GM18519 (cell line): ENCODE measurements at regions not wholly inside any gene's neighbourhood (a gene's known extent, or its start where the extent isn't known, plus 50 kb on each side); places are given as distances from the start of the nearest gene placed in this dataset.
A peak's percentile ranks its signal among the peaks of the same experiment; 100 is the strongest.
"Not testable (repeated sequence)": the region's sequence is repeated elsewhere in the genome, so short reads cannot be mapped to it uniquely, and the experiment has no call there.

Source experiments
- ATAC-seq: cut with Tn5 transposase; IDR thresholded peaks from one replicate; pipeline ENCODE4 v1.9.1; 2021; ENCODE audit warnings: mild to moderate bottlenecking, moderate library complexity; ENCODE audit not compliant: unreplicated experiment, low FRiP score

DNA sequence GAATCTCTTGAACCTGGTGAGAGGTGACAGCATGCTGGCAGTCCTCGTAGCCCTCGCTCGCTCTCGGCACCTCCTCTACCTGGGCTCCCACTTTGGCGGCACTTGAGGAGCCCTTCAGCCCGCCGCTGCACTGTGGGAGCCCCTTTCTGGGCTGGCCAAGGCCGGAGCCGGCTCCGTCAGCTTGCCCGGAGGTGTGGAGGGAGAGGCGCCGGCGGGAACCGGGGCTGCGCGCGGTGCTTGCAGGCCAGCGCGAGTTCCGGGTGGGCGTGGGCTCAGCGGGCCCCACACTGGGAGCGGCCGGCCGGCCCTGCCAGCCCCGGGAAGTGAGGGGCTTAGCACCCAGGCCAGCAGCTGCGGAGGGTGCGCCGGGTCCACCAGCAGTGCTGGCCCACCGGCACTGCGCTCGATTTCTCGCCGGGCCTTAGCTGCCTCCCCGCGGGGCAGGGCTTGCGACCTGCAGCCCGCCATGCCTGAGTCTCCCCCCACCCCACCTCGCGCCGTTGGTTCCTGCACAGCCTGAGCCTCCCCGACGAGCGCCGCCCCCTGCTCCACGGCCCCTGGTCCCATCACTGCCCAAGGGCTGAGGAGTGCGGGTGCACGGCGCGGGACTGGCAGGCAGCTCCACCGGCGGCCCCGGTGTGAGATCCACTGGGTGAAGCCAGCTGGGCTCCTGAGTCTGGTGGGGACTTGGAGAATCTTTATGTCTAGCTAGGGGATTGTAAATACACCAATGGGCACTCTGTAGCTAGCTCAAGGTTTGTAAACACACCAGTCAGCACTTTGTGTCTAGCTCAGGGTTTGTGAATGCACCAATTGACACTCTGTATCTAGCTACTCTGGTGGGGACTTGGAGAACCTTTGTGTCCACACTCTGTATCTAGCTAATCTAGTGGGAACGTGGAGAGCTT, 328.3 kb upstream of the KLF4 start:
- not testable (repeated sequence) for ATAC-seq

DNA sequence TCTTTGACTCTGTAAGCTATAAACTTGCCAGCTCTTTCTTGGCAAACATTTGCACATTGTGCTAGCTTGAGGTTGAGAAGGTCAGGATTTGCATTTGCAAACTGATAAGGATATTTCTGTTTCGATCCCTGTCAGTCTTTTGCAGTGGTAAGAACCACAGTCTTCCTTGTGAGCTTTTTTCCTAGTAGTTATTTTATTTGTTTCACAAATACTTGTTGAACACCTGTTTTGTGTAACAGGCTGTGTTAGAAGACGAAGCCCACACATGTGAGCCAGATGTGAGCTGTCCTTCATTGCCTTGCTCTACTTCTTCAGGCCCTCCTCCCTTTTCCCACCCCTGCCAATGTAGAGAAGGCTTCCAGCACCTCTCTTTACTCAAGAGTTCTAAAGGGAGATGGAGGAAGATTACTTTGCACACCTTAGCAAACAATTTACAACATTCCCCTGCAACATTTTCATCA, 327.0 kb upstream of the KLF4 start:
- ATAC-seq = peak; percentile 80

DNA sequence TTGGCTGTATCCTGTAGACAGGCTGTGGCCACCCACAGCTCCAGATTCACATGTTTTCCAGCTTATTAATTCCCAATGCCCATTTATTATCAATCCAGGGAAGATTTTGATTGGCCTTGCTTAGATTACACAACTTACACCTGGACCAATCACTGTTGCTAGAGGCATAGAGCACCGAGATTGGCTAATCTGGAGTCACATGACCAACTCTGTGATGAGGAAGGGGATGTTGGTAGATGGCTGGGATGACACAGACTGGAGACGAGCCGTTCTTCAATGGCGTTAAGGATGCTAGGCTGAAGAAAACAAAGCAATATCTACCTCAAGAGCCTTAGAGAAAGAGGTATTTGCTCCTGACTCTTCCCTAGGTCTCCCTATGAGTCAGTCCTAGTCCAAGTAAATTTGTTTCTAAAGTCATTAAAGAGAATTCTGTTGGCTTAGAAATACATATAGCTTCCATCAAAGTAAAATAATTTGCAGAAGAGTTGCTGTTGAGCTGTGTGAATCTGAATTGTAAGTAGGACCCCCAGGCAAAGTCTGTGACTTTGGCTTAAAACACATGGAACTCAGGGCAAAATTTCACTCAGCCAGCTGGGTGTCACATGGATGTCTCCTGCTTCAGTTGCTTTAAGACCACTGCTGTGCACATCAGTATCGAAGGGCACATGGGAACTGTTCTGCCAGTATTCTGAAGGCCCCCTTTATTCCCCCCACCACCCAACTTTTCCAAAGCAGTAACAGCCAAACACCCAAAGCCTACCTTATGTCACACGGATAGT, 326.4 kb upstream of the KLF4 start:
- ATAC-seq = peak; percentile 12

DNA sequence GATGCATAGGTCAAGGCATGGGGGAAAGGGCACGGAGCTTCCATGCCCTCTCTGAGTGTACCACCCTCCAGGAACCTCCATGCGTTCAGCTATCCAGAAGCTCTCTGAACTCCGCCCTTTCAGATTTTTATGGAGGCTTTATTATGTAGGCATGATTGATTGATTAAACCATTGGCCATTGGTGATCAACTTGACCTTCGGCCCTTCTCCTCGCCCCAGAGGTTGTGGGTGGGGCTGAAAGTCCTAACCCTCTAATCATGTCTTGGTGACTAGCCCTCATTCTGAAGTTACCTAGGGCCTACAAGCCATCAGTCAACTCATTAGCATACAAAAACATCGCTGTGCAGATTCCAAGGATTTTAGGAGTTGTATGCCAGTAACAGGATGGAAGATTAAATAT, 323.7 kb upstream of the KLF4 start:
- ATAC-seq = no peak

DNA sequence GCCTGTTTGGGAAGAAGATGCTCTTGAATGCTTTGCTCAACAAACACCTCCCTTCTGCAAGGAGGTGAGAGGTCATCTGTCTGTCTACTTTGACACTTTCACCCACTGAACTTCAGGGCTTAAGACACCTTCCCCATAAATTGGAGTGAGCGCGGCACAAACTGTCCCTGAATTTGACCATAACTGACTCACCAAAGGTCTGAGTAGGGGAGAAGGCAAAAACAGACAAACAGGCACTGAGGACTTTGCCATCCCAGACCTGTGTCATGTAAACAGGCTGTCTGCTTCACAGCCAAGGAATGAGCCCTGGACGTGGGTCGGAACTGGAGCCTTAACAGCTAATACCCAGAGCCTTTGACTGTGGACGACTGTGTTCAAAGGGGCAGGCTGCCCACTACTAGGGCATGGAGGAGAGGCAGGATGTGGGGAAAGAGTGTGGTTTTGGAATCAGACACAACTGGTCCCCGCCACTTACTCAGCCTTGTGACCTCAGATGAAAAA, 320.9 kb upstream of the KLF4 start:
- no peak for ATAC-seq

DNA sequence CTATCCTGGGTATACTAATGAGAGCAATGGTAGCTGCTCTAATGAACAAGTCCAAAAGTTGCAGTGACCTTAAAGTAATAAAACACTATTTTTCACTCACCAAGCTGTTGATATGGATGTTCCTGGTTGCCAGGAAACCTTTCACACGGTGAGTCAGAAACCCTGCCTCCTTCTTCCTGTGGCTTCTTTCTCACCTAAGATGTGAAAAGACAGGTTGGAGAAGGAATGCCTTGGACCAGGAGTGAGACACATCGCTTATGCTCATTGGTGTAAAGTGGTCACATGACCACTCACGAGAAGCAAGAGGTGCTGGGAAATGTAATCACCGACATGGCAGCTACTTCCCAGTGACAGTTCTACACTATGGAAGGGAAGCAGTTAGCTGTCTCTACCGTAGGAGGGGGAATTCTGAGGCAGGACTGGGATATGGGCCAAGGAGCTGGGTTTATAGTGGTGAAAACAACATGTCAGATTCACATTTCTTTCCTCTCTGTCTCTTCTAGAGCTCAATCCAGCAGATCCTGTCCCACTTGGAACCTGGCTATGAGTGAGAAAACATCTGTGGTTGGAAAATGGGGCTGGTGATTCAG, 320.4 kb upstream of the KLF4 start:
- ATAC-seq = no peak

DNA sequence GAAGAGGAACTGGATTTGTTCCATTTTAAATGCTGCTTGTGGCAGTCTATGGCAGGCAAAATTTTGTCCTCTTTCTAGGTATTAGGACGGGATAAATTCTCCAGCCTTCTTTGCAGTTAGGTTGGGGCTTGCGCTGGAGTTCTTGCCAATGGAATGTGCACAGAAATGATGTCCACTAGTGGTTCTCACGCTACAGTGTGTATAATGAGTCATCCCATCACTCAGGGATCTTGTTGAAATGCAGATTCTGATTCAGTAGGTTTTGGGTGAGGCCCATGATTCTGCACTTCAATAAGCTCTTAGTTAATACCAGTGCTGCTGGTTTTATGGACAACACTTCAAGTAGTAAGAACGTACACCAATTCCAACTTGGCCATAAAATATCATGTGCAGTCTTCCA, 317.6 kb upstream of the KLF4 start:
- no peak for ATAC-seq

DNA sequence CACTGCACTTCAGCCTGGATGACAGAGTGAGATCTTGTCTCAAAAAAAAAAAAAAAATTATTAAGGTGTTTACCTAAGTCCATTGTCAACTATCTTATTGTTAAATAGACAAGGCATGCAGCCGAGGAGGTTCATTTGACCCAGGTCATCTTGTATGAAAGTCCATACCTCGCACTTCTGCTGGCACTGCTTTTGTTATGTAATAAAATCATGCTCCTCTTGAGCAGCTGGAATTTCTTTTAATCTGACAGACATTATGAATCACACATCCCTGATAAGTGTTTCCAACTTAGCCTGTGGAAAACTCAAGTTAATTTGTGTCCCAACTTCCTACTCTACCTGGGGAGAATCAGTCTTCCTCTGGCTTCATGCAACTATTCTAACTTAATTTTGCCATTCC, 315.6 kb upstream of the KLF4 start:
- no peak for ATAC-seq

DNA sequence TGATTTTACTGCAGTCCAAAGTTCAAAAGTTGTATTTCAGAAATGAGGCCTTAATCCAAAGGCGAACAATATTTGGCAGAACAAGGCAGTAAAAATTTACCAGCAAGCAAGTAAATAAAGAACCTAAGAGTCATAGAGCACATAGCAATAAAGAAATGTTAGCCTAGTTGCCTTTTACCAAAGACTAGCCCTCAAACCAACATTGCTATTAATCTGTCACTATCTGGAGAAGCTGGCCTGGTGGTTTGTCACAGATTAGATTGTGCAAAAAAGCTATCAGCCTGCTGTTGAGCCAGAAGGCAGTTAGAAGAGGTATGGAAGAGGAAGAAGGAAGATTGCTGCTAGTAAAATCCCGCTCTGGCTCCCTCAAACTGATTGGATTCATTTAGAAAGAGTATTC, 304.7 kb upstream of the KLF4 start:
- ATAC-seq = no peak

DNA sequence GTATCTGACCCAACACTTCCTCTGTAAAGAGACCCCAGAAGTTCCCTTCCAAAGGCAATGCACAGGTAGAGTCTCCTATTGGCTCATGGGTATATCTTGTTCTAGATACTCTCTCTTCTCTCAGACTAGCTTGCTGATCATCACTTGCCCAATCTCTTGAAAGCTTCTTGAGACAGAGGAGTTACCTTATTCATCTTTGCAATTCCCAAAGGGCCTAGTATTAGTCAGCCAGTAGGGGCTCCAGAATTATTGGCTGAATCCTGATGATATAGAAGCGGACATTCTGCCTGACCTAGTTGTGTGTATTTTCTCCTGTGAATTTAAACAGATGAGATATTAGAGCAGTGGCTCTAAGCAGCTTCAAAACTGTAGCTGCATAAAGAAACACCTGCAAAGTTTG, 304.0 kb upstream of the KLF4 start:
- no peak for ATAC-seq

DNA sequence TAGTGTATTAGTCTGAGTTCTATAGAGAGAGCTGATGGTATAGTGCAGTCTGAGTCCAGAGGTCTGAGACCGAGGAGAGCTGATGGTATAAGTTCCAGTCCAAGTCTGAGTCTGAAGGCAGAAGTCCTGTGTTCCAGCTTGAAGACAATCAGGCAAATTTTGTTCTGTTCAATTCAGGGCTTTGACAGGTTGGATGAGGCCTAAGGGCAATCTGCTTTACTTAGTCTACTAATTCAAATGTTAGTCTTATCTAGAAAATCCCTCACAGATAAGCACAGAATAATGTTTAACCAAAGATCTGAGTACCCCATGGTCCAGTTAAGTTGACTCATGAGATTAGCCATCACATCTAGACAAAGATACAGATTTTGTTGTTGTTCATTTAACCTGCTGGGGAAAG, 303.0 kb upstream of the KLF4 start:
- no peak for ATAC-seq

DNA sequence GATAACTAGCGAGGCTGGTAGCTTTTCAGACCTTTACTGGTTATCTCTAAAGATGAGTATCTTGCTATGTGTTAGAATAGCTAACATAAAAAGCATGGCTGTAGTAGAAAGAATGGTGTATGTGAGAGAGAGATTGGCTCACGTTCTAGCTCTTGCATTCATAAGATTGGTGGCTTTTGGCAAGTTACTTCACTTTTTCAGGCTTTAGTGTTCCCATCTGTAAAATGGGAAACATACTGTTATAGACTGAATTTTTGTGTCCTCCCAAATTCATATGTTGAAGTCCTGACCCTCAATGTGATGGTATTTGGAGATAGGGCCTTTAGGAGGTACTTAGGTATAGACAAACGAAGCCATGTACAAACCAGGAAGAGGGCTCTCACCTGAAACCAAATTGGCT, 302.4 kb upstream of the KLF4 start:
- ATAC-seq = no peak

DNA sequence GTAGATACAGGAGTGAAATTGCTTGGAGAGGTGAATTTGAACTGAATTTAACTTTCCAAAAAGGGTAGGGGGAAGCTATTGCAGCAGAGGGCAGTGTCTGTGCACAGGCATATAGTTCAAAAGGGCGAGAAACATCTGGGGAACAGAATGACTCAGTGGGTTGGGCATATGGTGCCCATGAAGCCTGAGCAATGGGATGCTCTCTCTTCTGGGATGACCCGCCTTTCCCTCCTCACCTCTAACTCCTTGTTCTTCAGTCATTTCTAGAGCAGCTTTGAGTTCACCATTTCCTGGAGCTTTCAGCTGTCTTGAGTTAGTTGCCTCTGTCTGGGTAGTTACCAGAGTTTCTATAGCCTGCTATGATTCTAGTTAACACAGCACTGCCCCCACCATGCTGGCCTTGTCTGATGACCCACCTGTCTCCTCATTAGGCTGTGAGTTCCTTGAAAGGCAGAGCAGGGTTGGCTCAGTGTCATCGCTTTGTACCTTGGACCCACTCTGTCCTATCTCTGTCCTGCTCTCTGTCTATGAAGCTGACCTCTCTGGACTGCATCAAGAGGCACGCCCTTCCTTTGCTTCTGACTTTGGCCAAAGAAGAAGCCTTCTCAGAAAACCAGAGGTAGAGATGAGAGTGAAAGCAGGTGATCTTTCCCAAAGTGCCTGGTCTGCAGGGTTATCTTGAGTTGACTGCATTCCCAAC, 299.6 kb upstream of the KLF4 start:
- ATAC-seq = no peak

DNA sequence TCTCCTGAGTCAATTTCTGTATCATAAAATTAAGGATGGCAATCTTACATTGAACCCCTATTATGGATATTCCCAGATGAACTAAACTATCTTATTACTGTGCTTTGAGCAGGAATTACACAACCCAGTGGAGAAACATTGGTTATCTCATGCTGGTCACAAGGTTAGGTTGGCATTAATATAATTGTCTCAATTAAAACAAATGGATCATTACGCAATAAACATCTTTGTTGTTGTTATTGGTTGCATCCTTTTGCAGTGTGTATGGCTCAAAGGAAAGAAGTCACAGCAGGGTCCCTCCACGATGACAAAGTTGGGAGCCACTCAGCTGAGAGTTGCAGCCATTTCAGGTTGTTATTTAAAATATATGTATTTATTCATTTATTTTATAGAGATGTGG, 297.0 kb upstream of the KLF4 start:
- no peak for ATAC-seq

DNA sequence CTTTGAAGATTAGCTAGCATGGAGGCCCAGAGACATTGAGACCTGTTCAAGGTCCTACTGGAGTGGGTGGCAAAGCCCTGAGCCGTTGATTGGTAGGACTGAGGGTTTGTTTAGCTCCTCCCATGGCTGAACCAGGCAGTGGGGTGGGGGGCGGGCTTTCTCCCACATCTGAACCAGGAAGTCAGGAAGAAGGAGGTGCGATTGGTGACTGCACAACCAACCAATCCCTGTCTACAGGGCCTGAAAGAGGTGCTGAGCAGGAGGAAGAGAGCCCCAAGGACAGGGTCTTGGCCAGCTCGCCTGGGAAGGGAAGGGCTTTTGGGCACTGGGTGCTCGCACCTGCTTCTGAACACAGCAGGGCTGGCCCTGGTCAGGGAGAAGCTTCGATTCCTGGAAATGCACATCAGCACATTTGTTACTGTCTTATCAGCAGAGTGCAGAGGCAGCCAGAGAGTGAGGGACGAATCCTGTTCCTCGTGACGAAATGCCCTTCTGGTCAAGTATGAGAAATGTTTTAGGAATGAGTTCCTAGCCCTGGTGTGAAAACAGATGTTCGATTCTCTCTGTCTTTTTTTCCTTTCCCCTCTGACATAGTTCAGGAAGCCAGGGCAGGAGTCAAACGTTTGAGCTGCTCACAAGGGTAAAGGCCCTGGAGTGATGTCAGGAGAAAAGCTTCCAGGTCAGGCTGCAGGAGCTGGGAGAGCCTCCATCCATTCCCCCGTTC, 294.8 kb upstream of the KLF4 start:
- ATAC-seq = no peak

DNA sequence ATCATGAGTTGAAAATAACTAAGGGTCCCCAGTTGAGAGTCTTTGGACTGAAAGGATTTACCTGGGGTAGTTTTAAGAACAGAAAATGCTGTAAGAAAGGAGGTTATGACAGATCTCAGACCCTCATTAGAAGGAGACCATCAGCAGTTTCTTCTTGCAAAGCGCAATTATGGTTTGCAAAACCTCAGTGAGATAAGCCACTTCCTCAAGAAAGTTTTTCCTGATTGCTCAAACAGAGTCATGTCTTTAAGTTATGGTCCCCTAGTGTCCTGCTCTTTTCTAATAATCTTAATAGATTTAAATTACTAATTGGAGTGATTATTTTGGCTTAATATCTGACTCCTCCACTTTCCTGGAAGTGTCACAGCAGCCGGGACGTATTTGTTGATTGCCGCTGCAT, 293.2 kb upstream of the KLF4 start:
- ATAC-seq = no peak

DNA sequence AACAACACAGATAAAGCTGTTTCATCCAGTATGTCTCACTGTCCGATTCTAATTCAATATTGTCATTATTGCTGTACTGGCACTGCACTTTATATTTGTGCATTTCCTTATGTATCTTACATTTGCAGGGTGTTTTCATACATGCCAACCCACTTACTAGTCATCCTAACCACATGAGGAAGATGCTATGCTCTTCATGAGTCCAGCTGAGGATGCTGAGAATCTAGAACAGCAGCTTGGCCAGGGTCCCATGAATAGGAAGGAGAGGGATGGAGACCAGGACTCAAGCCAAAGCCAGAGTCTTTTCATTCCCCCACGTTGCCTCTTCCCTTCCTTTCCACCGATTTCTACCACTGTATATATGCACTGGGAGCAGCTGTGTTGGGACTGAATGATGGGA, 292.8 kb upstream of the KLF4 start:
- no peak for ATAC-seq

DNA sequence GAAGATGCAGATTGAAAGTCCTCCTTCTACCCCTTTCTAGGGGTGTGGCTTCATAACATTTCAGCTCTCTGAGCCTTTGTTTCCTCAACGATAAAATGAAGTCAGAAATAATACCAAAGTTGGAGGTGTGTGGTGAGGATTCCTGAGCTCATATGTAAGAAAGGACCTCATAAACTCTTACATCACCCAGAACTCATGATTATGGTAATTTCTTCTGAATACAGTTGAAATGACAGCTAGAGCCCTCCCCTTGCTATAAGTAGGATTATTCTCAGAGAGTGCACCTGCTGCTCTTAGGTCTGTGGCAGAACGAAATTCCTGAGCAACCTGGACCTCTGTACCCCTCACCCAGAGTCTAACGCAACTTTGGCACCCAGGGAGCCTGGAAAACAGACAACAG, 291.4 kb upstream of the KLF4 start:
- no peak for ATAC-seq

DNA sequence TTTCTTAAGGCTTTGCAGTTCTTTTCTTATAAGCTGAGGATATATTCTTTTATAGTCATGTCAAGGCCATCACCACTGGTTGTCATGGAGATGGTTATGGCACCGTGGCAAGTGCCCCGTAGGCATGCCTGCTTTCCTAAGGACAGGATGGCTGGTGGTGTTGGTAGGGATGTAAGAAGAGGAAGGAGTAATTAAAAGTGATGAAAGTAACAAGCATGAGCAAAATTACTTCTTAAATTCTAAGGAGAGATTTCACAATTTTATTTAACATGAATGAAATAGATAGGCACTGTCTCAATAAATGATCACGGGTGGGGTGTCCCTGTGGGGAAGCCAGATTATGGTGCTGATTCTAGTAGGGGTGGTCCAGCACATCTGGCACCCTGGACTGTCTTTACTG, 290.2 kb upstream of the KLF4 start:
- ATAC-seq = no peak

DNA sequence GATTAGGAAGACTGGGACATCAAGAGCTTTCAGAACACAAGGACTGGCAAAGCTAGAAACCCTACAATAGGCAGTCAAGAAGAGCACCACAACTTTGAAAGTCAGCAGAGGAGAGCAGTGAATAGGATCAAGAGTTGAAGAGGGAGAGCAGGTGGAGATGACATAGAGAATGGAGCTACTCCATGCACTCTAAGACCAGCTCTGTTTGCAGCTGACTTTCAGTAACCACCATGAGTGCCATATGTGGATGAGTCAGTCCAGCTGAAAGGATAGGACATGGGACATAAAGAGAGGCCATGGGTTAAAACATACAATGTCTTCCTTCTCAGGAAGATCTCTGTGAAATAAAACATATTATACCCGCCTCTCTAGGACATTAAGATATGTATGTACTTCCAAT, 289.1 kb upstream of the KLF4 start:
- no peak for ATAC-seq
